BE2C (cell line): ENCODE measurements at regions not wholly inside any gene's neighbourhood (a gene's known extent, or its start where the extent isn't known, plus 50 kb on each side); places are given as distances from the start of the nearest gene placed in this dataset.

Experiments
- DNase-seq: peaks from one replicate; pipeline ENCODE4 v3.0.0-alpha.2; 2020
- H3K27me3 ChIP-seq: fragments of 250-450 bp; sonication (Bioruptor Pico); 2 replicates; pipeline ENCODE4 v1.5.1; 2020; ENCODE audit warnings: mild to moderate bottlenecking
- H3K36me3 ChIP-seq: fragments of 250-450 bp; sonication (Bioruptor Pico); 2 replicates; pipeline ENCODE4 v1.5.1; 2020; ENCODE audit warnings: mild to moderate bottlenecking
- H3K4me1 ChIP-seq: fragments of 250-450 bp; sonication (Bioruptor Pico); 2 replicates; pipeline ENCODE4 v1.5.1; 2020
- H3K4me3 ChIP-seq: 2 replicates; pipeline ENCODE4 v1.5.1; 2011; ENCODE audit warnings: low read depth, low read length
- H3K9me3 ChIP-seq: fragments of 250-450 bp; sonication (Bioruptor Pico); 2 replicates; pipeline ENCODE4 v1.5.1; 2020
- CTCF ChIP-seq: IDR thresholded peaks from 2 replicates; pipeline ENCODE4 v1.5.1; 2012; ENCODE audit warnings: mild to moderate bottlenecking, low read depth, low read length

GRCh38 chr20:39302312-39302711 lies 340.2 kb downstream of the DHX35 start:
- Histone ChIP-seq H3K4me3 (no peak overlapping the region), H3K27me3 (no peaks in the 10 kb centered on the region), H3K36me3 (no peaks in the 10 kb centered on the region), H3K4me1 (no peaks in the 10 kb centered on the region), H3K9me3 (no peaks in the 10 kb centered on the region)
- no peak for DNase-seq
- no peak for TF ChIP-seq CTCF

- H3K4me3 ChIP-seq = no peak overlapping the region
- no peaks in the 10 kb centered on the region for H3K36me3 ChIP-seq
- H3K4me1 ChIP-seq = no peaks in the 10 kb centered on the region
- H3K27me3 ChIP-seq = no peaks in the 10 kb centered on the region
- no peak for TF ChIP-seq CTCF
- no peak for DNase-seq
- no peaks in the 10 kb centered on the region for H3K9me3 ChIP-seq
These were observed 337.6 kb downstream of the DHX35 start for GRCh38 chr20:39299783-39300182.

DNA sequence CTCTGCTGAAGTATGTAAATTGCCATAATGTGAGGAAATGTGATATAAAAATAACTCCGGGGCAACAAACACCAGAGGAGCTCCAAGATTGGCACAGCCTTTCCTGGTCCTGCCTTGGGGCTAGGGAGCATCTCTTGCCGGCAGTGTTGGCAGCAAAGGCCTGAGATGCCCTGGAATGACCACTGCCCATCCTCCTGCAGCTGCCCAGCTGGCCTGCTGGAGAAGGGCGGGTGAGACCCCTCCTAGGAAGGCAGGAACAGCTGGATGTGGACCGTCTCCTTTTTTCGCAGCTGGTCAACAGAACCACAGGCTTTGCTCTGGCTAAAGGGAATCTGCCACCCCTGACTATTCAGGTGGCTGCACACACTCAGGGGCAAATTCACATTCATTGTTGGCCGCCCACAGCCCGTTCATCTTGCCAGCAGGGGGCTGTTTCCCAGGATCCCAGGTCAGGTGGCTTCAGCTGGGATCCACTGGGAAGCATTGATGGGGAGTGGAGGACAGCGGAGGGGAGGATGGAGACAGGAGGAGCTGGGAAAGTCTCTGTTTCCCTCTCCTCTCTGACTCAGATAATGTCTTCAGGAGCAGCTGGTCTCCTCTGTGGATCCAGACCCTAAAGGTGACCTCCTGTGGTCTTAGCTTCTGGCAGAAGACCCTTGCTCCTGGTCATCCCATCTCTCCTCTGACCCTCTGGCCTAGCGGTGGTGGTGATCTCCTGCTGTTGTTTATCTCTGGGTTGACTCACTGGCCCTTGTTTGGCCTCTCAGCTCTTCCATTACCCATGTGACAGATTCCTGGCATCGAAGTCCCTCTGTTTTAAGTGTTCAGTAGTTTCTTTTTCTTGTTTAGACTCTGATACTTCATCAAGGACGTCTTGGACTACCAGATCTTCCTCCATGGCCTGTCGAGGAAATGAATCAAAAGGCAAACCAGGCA lies 336.7 kb downstream of the DHX35 start:
- H3K36me3 ChIP-seq = no peaks in the 10 kb centered on the region
- no peak overlapping the region for H3K4me3 ChIP-seq
- no peaks in the 10 kb centered on the region for H3K9me3 ChIP-seq
- no peaks in the 10 kb centered on the region for H3K27me3 ChIP-seq
- no peak for TF ChIP-seq CTCF
- no peaks in the 10 kb centered on the region for H3K4me1 ChIP-seq
- no peak for DNase-seq

DNA sequence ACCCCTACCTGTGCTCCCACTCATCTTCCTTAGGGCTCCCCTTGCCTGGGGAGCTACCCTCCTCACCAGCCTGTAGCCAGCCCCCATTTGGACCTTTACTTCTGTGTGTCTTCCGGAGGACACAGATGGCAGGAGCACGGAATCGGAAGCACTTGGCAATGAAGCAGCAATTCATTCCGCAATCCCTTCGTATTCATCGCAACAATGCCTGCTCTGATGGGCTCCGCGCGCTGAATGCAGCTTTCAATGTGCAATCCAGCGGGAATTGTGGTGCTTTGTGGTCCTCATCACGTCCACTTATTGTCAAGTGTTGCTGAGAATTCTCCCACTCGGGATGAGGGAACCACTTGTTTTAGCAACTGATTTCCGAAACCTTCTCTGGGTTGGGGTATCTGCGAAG lies 336.0 kb downstream of the DHX35 start:
- no peak for DNase-seq
- Histone ChIP-seq H3K4me3 (no peak overlapping the region), H3K9me3 (no peaks in the 10 kb centered on the region), H3K27me3 (no peaks in the 10 kb centered on the region), H3K36me3 (no peaks in the 10 kb centered on the region), H3K4me1 (no peaks in the 10 kb centered on the region)
- TF ChIP-seq CTCF = no peak

DNA sequence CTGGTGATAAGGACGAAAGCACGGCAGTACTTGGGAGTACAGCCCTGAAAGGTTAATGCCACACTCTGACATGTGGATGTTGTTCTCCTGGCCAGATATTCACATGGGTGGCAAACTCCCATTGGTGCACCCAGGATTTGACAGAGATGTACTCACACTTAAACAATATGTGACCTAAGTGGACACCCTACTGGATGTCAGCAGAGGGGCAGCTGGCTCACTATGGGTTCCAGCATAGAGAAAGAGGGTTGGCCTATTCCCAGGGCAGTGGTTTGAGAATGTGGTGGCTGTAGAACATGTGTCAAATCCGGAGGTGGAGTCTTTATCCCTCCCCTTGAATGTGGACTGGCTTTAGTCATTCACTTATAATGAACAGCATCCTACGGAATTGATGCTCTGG lies 333.2 kb downstream of the DHX35 start:
- Histone ChIP-seq H3K36me3 (no peaks in the 10 kb centered on the region), H3K9me3 (no peaks in the 10 kb centered on the region), H3K27me3 (no peaks in the 10 kb centered on the region), H3K4me1 (no peaks in the 10 kb centered on the region), H3K4me3 (no peak overlapping the region)
- no peak for DNase-seq
- no peak for TF ChIP-seq CTCF

GRCh38 chr20:39294137-39294725 lies 332.1 kb downstream of the DHX35 start:
- Histone ChIP-seq H3K4me3 (no peak overlapping the region), H3K9me3 (no peaks in the 10 kb centered on the region), H3K4me1 (no peaks in the 10 kb centered on the region), H3K27me3 (no peaks in the 10 kb centered on the region), H3K36me3 (no peaks in the 10 kb centered on the region)
- TF ChIP-seq CTCF = no peak
- DNase-seq = no peak
